ENCODE measurements at regions not wholly inside any gene's neighbourhood (a gene's known extent, or its start where the extent isn't known, plus 50 kb on each side); places are given as distances from the start of the nearest gene placed in this dataset.

- DNase-seq (ENCODE audit: low read depth in 2 of 2) = peak; percentile 34 to 40
These were observed 100.5 kb downstream of the LRRC74A start for GRCh38 chr14:76926521-76927251.

- DNase-seq (ENCODE audit: low read depth in 2 of 2) = no peak
These were observed 98.9 kb downstream of the LRRC74A start for GRCh38 chr14:76925097-76925441.

- DNase-seq (ENCODE audit: low read depth in 2 of 2) = no peak
These were observed 98.3 kb downstream of the LRRC74A start for GRCh38 chr14:76924371-76925096.

GRCh38 chr14:76923431-76924370 lies 97.5 kb downstream of the LRRC74A start:
- DNase-seq (ENCODE audit: low read depth in 2 of 2) = no peak

DNA sequence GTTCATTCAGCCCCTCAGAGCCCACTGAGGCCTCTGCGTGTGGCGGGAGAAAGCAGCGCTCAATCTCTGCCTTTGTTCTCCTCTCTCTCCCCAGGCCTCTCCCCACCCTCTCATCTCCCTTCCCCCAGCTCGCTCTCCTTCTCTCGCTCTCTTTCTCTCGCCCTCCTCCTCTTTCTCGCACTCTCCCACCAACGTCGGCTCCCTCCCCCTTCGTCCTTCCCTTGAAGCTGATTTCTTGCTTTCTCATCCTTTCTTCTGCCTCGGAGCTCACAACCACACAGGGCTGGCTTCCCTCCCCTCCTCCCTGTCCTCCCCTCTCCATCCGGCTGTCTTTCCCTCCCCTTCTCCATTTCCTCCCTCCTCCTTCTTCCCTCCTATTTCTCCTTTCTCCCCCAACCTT lies 96.4 kb downstream of the LRRC74A start:
- DNase-seq (ENCODE audit: low read depth in 2 of 2) = no peak

- DNase-seq (ENCODE audit: low read depth in 2 of 2) = no peak
These were observed 95.9 kb downstream of the LRRC74A start for GRCh38 chr14:76922092-76922491.

- no peak for DNase-seq (ENCODE audit: low read depth in 2 of 2)
These were observed 94.8 kb downstream of the LRRC74A start for GRCh38 chr14:76921088-76921399.

DNA sequence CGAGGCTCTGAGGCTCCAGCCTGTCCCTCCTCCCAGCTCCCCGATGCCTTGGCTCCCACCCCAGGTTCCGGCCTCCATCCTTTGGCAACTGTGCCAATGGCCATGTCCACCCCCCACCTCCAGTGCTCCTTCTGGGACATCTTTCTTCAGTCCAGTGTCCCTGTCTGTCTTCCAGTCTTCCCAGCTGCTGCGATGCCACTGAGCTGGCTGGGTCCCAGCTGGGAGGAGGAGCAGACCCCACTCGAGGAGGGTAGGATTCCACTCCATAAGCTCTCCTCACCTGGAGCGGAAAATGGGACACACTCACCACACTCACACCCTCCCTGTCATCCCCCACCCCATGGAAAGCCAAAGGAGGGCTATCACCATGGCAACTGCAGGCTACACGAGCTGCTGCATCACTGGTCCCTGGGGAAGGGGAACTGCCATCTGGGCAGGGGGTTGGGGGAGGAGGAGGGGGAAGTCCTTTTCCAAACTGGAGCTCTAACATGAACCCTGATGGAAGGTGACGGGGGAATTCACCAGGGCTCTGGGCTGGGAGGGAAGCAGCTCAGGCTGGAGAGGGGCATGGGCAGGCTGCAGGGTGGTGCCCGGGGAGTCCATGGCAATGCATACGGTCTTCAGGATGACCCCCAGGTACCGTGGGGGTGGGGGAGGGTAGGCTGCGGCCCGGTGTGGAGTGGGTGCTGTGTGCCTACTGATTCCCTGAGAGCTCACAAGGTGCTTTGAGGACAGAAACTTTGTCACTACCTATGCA lies 94.3 kb downstream of the LRRC74A start:
- DNase-seq (ENCODE audit: low read depth in 2 of 2) = no peak

DNA sequence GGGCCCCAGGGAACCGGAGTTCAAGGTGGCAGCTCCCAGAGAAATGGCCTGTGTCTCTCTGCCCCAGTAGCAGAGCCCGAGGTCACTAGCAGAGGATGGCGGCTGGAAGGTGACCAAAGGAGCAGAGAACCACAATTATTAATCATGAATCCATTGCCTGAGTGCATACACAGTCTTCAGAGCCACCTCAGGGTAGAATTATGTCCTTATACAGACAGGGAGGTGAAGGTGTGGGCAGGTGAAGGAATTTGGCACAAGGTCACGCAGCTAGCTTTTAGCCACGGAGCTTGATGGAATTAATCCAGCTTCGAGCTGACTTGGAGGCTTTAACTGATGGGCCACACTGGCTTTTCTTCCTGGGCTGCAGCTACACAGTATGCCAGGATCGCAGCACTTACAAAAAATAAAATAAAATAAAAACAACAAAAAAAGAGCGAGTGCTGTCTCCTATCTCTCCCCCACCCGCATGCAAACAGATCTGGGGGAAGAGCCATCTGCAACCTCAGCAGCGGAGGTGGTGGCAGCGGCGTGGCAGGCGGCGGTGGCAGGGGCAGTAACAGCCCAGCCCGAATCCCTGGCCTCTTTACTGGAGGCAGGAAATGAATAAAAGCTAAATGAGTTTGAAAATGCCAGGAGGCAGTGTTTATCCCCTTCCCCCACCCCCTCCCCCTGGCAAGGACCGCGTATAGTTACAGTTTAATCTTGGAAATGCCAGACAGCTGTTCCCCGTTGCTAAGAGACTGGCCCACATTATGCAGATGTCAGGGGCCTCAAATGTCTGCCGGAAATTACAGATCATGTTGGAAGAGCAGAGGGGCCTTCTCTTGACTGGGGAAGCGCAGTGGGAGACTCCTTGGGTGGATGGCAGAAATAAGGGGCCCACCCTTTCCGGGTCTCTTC lies 93.5 kb downstream of the LRRC74A start:
- no peak for DNase-seq (ENCODE audit: low read depth in 2 of 2)

Data from stimulated activated CD8-positive, alpha-beta memory T cell treated with anti-CD3 and anti-CD28 coated beads, Interleukin-7, amount 100 ng/mL, for 4 hours (primary cell).